Peyer's patch (tissue), 4 donors: ENCODE measurements at regions not wholly inside any gene's neighbourhood (a gene's known extent, or its start where the extent isn't known, plus 50 kb on each side); places are given as distances from the start of the nearest gene placed in this dataset.

Source experiments
- DNase-seq, 3 donors: peaks; one replicate each; pipeline ENCODE4 v3.0.0-alpha.2; 2017 to 2019
- H3K27ac ChIP-seq, 4 donors: fragments of 200-600 bp; sonication (generic); one replicate each; pipeline ENCODE4 v1.5.1; 2016 to 2019
- H3K27me3 ChIP-seq, 2 donors: fragments of 200-600 bp; sonication (generic); one replicate each; pipeline ENCODE4 v1.5.1; 2019
- H3K36me3 ChIP-seq, 3 donors: fragments of 200-600 bp; sonication (generic); one replicate each; pipeline ENCODE4 v1.5.1; 2016 to 2019
- H3K4me1 ChIP-seq, 4 donors: fragments of 200-600 bp; sonication (generic); one replicate each; pipeline ENCODE4 v1.5.1; 2016 to 2019
- H3K4me3 ChIP-seq, 4 donors: fragments of 200-600 bp; sonication (generic); 1 replicate in 3 of 4; 2 replicates in 1 of 4; pipeline ENCODE4 v1.5.1; 2016 to 2019; ENCODE audit warnings: mild to moderate bottlenecking in 1 of 4
- H3K9me3 ChIP-seq, 4 donors: fragments of 200-600 bp; sonication (generic); one replicate each; pipeline ENCODE4 v1.5.1; 2016 to 2019; ENCODE audit warnings: mild to moderate bottlenecking in 1 of 4
- POLR2A ChIP-seq, 2 donors: fragments of 450-650 bp; IDR thresholded peaks; one replicate each; pipeline ENCODE4 v1.5.1; 2017; ENCODE audit warnings: antibody characterized with exemption in 2 of 2, mild to moderate bottlenecking in 2 of 2, moderate library complexity in 2 of 2
- TF ChIP-seq, protein P1 (sequence below), 6 experiments: fragments of 450-650 bp in 4 of 6; fragments of 200-600 bp in 2 of 6; sonication (generic) in 1 of 6; IDR thresholded peaks; one replicate each; pipeline ENCODE4 v1.5.1; 2017 to 2019; ENCODE audit warnings: antibody characterized with exemption in 6 of 6, mild to moderate bottlenecking in 3 of 6, moderate library complexity in 1 of 6

- Histone ChIP-seq H3K9me3 (no peaks in the 10 kb centered on the region), H3K4me3 (no peak overlapping the region), H3K27ac (no peak overlapping the region), H3K4me1 (no peaks in the 10 kb centered on the region), H3K36me3 (no peaks in the 10 kb centered on the region), H3K27me3 (no peaks in the 10 kb centered on the region)
- TF ChIP-seq, protein P1, sequence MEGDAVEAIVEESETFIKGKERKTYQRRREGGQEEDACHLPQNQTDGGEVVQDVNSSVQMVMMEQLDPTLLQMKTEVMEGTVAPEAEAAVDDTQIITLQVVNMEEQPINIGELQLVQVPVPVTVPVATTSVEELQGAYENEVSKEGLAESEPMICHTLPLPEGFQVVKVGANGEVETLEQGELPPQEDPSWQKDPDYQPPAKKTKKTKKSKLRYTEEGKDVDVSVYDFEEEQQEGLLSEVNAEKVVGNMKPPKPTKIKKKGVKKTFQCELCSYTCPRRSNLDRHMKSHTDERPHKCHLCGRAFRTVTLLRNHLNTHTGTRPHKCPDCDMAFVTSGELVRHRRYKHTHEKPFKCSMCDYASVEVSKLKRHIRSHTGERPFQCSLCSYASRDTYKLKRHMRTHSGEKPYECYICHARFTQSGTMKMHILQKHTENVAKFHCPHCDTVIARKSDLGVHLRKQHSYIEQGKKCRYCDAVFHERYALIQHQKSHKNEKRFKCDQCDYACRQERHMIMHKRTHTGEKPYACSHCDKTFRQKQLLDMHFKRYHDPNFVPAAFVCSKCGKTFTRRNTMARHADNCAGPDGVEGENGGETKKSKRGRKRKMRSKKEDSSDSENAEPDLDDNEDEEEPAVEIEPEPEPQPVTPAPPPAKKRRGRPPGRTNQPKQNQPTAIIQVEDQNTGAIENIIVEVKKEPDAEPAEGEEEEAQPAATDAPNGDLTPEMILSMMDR (IDR thresholded peaks at IDR 0.05): no peak
- no peak for TF ChIP-seq POLR2A (IDR thresholded peaks at IDR 0.05)
- no peak for DNase-seq
These were observed 1055.9 kb downstream of the NR2F1-AS1 start for GRCh38 chr5:92525131-92525530.

- no peaks in the 10 kb centered on the region for H3K36me3 ChIP-seq
- no peaks in the 10 kb centered on the region for H3K4me1 ChIP-seq
- TF ChIP-seq POLR2A (IDR thresholded peaks at IDR 0.05): no peak
- TF ChIP-seq, protein P1 (IDR thresholded peaks at IDR 0.05): no peak
- no peak overlapping the region for H3K27ac ChIP-seq
- no peak overlapping the region for H3K4me3 ChIP-seq
- H3K27me3 ChIP-seq: no peaks in the 10 kb centered on the region
- H3K9me3 ChIP-seq: no peaks in the 10 kb centered on the region
- no peak for DNase-seq
These were observed 1061.0 kb downstream of the NR2F1-AS1 start for GRCh38 chr5:92519811-92520632.

- no peak for DNase-seq
- H3K4me3 ChIP-seq: no peak overlapping the region
These were observed 1062.6 kb downstream of the NR2F1-AS1 start for GRCh38 chr5:92518318-92518904.

DNA sequence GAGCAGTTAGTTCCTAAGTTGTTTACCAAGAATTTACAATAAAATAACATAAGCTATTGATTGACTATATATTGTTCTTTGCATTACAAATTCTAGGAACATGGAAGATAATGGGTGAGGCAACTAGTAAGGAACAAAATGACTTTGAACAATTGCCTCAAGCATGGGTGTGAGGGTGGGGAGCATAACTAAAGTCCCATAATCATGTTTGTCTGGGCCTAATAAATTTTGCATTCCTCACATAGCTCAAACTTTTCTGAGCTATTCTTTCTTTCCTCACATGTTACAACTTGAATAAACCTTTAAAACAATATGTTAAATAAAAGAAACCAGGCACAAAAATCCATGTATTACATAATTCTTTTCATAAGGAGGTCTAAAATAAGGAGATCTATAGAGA, 1066.1 kb downstream of the NR2F1-AS1 start:
- no peak overlapping the region for H3K4me3 ChIP-seq
- H3K27me3 ChIP-seq: no peaks in the 10 kb centered on the region
- H3K9me3 ChIP-seq: peaks cover 0 to 10% (median 0%) of the 10 kb centered on the region in 4 donors
- no peaks in the 10 kb centered on the region for H3K36me3 ChIP-seq
- H3K27ac ChIP-seq: no peak overlapping the region
- H3K4me1 ChIP-seq: no peaks in the 10 kb centered on the region
- no peak for DNase-seq
- TF ChIP-seq, protein P1 (IDR thresholded peaks at IDR 0.05): no peak
- no peak for TF ChIP-seq POLR2A (IDR thresholded peaks at IDR 0.05)

More at GRCh38 chr5:92518318-92518904, 1062.6 kb downstream of the NR2F1-AS1 start:
- H3K27ac ChIP-seq: no peak overlapping the region
- no peaks in the 10 kb centered on the region for H3K27me3 ChIP-seq
- TF ChIP-seq, protein P1 (IDR thresholded peaks at IDR 0.05): peak in 4 of 6 experiments; percentile 28 to 31 (median 30)
- TF ChIP-seq POLR2A (IDR thresholded peaks at IDR 0.05): no peak
- no peaks in the 10 kb centered on the region for H3K4me1 ChIP-seq
- no peaks in the 10 kb centered on the region for H3K36me3 ChIP-seq
- peaks cover 0 to 4% (median 0%) of the 10 kb centered on the region in 4 donors for H3K9me3 ChIP-seq

- Histone ChIP-seq H3K36me3 (no peaks in the 10 kb centered on the region), H3K9me3 (peaks cover 0 to 10% (median 0%) of the 10 kb centered on the region in 4 donors), H3K4me1 (no peaks in the 10 kb centered on the region), H3K27me3 (no peaks in the 10 kb centered on the region), H3K4me3 (no peak overlapping the region), H3K27ac (no peak overlapping the region)
- DNase-seq: no peak
- TF ChIP-seq, protein P1 (IDR thresholded peaks at IDR 0.05): no peak
- no peak for TF ChIP-seq POLR2A (IDR thresholded peaks at IDR 0.05)
These were observed 1068.0 kb downstream of the NR2F1-AS1 start for GRCh38 chr5:92513067-92513466.
